Body of pancreas (tissue), 4 donors: ENCODE measurements at regions not wholly inside any gene's neighbourhood (a gene's known extent, or its start where the extent isn't known, plus 50 kb on each side); places are given as distances from the start of the nearest gene placed in this dataset.

ENCODE experiments used
- POLR2A ChIP-seq, 3 donors: fragments of 450-650 bp; IDR thresholded peaks; one replicate each; pipeline ENCODE4 v1.6.1; 2016; ENCODE audit warnings: antibody characterized with exemption in 3 of 3, mild to moderate bottlenecking in 2 of 3
- TF ChIP-seq, protein P1 (sequence below), 7 experiments: fragments of 450-650 bp in 4 of 7; fragments of 200-600 bp in 3 of 7; sonication (generic) in 3 of 7; IDR thresholded peaks; one replicate each; pipeline ENCODE4 v1.5.1; 2016 to 2019; ENCODE audit warnings: antibody characterized with exemption in 7 of 7

DNA sequence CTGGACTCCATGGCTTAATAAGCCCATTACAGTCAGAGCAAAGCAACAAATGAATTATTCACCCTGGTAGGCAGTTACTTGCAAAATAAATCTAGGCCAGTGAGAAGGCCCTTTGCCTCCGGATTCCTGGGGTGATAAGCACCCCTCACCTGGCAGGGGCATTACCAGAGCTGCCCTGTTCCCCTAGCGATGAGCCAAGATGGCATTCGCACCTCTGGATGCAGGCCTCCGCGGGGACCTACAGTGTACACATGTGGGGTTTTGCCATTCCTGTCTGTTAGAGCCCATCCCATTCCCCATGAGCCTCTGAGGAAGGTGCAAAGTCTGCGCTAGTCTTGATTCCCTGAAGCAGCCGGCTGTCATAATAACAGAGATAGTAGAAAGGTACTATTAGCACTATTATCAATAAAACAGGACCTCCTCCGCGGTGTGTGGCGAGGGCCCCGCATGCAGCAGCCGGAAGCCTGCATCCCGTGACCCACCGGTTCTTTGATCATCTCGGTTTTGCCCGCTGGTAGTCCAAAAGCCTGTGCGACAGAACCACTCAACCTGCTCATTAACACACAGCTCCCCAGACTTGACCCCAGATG is 344.3 kb downstream of the BRD1 start:
- TF ChIP-seq, protein P1, sequence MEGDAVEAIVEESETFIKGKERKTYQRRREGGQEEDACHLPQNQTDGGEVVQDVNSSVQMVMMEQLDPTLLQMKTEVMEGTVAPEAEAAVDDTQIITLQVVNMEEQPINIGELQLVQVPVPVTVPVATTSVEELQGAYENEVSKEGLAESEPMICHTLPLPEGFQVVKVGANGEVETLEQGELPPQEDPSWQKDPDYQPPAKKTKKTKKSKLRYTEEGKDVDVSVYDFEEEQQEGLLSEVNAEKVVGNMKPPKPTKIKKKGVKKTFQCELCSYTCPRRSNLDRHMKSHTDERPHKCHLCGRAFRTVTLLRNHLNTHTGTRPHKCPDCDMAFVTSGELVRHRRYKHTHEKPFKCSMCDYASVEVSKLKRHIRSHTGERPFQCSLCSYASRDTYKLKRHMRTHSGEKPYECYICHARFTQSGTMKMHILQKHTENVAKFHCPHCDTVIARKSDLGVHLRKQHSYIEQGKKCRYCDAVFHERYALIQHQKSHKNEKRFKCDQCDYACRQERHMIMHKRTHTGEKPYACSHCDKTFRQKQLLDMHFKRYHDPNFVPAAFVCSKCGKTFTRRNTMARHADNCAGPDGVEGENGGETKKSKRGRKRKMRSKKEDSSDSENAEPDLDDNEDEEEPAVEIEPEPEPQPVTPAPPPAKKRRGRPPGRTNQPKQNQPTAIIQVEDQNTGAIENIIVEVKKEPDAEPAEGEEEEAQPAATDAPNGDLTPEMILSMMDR (IDR thresholded peaks at IDR 0.05) = no peak
- TF ChIP-seq POLR2A (IDR thresholded peaks at IDR 0.05) = no peak
